HG03354 (cell line): ENCODE measurements at regions not wholly inside any gene's neighbourhood (a gene's known extent, or its start where the extent isn't known, plus 50 kb on each side); places are given as distances from the start of the nearest gene placed in this dataset.

Experiments used
- ATAC-seq: cut with Tn5 transposase; IDR thresholded peaks from one replicate; pipeline ENCODE4 v1.9.1; 2021; ENCODE audit warnings: mild to moderate bottlenecking; ENCODE audit not compliant: unreplicated experiment, poor library complexity, severe bottlenecking

DNA sequence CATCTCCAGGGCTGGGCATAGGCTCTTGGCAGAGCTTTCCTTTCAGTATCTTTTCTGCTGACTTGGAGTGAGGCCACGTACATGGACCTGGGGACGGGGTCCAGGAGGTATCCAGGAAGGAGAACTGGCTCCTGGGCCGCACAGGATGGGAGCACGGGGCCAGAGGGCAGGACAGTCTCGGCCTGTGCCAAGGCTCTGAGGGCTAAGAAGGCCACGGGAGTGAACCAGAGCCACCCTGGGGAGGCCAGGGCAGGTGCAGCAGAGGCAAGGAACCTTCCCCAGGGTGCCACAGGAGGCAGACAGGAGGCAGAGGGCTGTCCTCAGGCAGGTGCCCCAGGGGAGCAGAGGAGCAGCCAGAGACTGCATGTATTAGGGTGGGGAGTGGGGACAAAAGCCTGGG is 50.3 kb downstream of the PLXNA1 start:
- ATAC-seq, result no peak

DNA sequence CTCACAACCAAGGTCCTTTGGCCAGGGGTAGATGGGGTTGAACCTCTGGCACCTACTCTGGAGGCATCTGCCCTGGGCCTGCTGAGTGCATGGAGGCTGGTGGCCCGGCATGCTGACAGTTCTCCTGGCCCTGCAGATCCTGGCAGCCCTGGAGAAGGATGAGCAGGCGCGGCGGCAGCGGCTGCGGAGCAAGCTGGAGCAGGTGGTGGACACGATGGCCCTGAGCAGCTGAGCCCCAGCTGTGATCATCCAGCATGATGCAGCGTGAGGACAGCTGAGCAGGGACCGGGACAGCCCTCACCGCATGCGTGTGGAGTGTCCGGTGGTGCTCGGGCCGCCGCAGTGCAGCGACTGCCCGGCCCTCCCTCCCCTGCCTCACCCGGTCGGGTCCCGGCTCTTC is 50.9 kb downstream of the PLXNA1 start:
- ATAC-seq, result no peak

DNA sequence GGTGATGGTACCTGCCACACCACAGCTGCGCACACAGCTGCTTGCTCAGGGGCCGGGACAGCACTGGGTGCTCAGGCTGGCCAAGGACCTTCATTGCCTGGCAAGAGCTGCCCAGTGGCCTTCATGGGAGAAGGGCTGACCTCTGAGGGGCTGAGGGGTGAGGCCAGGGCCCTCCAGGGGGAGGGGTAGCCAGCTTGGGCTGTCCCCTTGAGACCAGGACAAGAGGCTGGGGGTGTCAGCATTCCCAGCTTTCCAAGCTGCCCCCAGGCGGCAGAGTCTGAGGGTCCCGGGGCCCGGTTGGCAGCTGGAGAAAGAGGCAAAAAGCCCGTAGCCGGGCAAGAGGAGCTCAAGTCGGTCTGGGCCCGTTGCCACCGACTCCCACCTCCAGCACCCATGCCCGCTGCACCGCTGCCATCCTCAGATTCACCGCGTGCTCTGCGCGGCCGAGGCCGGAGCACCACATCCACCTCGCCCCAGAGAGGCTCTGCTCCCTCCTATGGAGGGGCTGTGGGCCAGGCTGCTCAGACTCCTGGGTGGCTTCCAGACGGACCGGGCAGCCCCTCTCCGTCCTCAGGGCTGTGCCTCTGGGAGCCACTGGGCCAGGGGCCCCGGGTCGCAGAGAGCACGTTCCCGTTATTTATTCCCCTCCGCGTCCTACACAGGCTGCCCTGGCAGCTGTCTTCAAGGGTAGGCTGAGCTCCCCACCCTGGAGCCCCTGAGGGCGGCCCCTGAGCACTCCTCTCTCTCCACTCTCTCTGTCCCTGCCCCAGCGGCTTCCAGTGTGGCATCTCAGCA is 51.5 kb downstream of the PLXNA1 start:
- ATAC-seq, result no peak

DNA sequence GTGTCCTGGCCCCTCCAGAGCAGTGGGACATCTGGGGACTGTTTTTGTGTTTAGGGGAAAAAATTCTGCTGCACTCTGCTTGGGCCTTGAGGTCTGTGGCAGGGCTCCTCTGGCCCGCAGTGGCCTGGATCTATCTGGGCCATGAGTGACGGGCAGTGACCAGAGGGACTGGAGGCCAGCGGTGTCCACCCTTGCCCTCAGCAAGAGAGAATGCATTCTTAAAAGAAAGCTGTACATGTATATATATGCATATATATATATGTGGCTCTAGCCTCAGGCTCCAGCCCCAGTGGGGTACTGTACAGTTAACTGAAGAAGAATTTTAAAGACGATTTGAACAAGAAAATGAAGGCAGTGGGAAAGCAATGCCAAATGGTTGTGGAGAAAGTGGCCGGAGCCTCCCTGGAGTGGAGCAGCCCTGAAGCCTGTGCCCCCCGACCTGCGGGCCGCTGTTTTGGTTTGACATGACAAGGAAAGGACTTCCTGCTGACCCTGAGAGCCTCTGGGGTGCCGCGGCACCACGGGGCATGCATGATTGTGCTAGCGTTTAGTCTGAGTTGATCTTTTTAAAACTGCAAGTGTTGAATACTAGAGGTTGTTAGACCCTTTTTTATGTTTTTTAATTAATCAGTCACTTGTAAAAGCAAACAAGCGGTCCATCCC is 52.2 kb downstream of the PLXNA1 start:
- no peak for ATAC-seq

DNA sequence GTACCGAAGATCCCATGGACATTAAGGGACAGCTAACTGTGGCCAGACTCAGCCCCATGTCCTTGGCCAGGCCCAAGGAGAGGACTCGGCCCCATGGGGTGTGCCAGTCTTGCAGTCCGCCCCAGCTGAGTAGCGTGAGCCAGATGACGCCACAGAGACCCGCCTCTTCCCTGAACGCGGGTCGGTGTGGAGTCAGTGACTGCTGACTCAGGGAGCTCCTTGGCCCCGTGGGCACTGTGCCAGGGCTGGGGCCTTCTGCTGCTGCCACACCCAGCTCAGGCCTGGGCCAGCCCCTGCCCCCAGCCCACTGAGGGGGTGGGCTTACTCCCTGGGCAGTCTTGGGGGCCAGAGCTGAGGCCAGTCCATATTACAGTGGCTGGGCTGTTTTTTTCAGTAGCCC is 52.8 kb downstream of the PLXNA1 start:
- no peak for ATAC-seq

DNA sequence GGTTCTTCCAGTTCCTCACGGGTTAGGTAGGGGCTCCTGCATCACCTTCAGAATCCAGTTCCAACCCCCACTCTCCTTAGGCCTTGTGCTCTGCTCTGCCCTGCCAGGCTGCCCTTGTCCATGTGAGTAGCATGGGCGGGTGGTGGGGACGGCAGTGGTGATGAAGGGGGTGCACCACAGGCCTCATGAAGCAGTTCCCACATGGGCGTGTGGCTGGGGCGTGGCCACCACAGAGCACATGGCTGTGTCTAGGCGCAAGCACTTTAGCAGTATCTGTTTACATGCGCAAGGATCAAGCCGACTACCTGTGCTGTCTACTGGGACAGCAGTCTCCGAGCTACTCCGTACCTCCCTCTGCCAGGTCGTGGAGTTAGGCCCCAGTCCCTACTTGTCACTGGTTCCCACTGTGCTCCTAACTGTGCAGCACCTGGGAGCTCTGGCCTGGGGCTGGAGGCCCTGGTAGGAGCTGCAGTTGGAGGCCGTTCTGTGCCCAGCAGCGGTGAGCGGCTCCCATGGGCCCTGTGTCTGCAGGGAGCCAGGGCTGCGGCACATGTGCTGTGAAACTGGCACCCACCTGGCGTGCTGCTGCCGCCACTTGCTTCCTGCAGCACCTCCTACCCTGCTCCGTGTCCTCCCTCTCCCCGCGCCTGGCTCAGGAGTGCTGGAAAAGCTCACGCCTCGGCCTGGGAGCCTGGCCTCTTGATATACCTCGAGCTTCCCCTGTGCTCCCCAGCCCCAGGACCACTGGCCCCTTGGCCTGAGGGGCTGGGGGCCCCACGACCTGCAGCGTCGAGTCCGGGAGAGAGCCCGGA is 53.5 kb downstream of the PLXNA1 start:
- no peak for ATAC-seq

DNA sequence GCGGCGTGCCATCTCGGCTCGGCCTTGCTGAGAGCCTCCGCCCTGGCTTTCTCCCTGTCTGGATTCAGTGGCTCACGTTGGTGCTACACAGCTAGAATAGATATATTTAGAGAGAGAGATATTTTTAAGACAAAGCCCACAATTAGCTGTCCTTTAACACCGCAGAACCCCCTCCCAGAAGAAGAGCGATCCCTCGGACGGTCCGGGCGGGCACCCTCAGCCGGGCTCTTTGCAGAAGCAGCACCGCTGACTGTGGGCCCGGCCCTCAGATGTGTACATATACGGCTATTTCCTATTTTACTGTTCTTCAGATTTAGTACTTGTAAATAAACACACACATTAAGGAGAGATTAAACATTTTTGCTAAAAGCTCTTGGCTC is 54.1 kb downstream of the PLXNA1 start:
- ATAC-seq, result no peak

DNA sequence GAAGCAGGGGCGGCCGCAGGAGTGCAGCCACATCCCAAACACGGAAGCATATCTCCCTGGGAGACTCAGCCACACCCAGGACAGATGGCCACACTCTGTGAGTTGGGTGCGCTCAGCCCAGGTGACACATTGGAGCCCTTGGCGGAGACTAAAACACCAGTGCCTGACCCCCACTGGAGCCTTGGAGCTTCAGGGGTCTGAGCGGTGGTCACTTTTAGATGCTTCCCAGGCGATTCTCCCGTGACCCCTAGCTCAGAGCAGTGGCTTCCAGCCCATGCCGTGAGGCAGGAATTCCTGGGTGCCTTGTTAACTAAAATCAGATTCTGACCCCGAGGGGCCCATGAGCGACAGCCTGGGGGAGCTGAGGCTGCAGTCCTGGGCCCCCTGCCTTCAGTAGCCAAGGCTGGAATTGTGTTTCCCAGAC is 54.5 kb downstream of the PLXNA1 start:
- no peak for ATAC-seq

DNA sequence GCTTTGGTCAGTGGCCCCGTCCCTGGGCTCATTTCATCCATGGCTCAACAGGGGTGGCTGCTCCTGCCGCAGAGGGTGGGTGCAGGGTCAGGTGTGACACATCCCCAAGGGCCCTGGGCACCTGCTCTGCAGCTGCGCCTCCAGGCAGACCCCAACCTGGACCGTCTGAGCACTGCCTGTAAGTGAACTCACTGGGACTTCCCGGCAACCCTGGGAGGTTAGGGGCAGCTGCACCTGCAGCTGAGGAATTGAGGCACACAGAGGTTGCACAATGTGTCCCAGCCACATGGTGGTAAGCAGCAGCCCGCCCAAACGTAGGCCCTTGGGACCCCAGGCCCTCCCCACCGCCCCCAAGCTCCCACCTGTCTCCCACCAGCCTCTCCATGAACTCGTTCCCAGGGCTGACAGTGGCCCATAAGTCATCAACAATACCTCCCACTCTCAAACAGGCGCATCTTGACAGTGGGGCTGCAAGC is 55.1 kb downstream of the PLXNA1 start:
- ATAC-seq, result no peak

DNA sequence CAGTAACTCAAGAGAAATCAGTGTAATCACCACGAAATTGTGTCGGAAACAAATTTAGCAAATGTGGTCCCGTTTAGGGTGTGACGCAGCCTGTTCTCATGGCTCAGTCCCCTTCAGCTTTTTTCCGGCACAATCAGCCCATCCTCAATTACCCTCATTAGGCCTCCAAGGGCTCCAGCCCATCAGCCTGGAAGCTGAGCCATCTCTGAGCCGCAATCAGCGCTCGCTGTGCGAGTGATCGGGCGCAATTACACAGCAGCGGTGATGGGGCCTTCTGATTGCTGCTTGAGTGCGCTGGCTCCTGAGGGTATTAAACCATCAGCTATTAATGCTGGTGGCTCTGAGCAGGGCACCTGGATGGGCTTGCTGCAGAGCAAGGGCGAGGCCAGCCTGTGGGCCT is 55.6 kb downstream of the PLXNA1 start:
- ATAC-seq, result no peak

DNA sequence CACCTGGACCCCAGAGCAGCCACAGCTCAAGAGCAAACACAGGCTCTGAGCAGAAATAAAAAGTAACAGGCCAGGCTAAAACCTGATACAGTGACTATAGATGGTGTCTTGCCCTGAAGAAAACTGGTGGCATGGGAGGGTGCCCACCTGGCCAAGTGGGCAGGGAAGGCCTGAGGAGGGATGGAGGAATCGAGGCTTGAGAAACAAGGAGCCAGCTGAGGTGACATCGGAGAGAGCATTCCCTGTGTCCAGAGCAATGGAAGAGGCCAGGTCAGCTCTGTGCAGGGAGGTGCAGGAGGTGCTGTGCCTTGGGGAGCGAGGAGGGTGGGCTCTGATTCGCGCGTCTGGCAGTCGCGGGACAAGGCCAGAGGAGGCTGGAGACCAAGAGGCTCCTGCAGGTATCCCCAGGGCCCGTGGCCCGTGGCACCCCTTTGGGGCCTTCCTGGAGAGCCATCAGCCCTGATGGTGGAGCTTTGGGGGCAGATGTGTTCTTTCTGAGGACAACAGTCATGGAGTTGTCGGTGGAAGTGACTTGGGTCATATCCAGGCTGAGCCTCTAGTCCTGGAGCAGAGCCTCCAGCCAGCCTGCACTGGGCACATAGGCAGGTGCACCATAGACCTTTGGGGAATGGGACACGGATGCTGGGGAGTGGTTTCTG is 56.1 kb downstream of the PLXNA1 start:
- ATAC-seq, result no peak

DNA sequence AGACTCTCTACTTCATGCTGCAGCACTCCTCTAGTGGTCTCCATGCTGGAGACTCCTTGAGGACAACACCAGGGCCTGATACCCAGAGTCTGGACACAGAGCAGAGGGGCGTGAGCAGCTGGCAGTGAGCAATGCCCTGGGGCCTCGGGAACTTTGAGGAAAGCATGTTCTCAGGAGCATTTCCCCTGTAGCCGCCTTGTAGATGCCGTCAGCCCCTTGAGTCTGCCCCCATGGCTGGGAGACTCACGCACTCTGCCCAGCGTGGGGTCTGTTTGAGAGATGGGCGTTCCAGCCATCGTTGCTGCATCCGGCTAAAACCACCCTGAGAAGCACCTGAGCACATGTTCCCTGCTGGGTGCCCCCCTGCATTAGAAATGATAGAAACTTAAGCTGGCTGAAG is 56.8 kb downstream of the PLXNA1 start:
- ATAC-seq, result no peak

DNA sequence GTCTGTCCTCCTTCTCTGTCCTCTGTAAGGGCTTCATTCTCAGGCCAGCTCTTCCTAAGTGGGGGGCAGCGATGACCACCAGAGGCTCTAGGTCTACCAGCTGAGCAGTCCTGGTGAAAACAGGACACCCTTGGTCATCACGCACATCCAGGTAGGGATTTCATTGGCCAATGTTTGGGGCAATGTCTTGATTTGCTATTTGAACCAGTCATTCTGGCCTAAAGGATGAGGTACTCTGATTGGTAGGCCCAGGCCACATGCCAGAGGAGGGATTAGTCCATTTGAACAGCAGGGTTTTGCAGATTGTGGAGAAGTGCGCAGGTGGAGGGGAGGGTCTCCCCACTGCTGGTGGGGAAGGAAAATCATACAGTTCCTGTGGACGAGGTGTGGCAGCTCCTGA is 57.3 kb downstream of the PLXNA1 start:
- no peak for ATAC-seq

DNA sequence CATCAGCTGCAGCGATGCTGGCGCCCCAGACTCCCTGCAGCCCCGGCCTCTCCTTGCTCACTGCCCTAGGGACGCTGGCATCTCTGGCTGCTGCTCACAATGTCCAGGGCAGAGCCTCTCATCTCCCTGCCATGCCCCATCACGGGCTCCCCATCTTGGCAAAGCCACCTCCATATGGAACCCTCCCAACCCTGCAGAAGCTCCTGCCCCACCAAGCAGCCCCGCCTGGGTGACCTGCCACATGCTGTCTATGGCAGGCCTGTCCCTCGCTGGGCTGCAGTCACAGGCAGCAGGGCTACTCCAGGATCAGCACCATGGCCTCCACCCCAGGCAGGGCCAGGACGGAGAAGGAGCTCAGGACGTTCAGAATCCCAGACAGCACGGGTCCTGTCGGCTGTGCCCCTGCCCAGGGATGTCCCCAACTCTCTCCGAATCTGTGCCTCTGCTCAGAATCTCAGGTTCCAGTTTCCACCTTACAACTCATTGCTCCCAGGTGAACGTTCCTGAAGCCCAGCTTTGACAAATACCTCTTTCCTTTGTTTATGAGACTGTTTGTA is 58.4 kb downstream of the PLXNA1 start:
- ATAC-seq, result no peak

DNA sequence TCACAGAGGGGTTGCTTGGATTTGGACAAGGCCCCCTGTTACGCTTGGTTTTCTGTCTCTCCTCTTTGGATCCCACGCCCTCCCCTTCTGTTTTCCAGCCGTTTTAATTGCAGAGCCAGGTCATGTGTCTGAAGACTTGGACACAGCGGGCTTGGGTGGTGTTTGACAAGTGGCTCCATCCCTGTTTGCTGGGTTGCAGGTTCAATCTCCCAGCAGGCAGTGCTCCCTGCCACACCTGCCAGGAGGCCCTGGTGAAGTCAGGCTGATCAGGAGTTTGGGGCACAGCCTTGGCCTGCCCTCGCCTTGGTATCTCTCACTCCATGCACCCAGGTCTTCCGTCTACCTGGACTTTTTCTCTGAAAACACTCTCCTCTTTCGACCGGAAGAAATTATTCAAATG is 59.0 kb downstream of the PLXNA1 start:
- ATAC-seq, result no peak

DNA sequence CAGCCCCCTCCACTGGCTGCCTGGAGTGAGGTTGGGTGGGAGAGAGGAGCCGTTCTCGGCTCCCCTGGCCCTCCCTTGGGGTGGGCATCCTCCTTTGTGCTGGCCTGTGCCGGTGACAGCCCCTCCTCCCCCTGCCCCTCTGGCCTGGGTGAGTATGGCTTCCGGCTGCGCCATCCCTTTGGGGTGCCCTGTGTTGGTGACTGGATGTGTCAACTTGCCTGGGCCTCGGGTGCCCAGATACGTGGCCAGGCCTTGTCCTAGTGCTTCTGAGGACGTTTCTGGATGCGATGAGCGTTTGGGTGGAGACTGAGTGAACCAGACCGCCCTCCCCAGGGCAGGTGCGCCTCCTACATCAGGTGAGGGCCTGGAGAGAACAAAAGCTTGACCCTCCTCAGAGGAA is 59.7 kb downstream of the PLXNA1 start:
- no peak for ATAC-seq

DNA sequence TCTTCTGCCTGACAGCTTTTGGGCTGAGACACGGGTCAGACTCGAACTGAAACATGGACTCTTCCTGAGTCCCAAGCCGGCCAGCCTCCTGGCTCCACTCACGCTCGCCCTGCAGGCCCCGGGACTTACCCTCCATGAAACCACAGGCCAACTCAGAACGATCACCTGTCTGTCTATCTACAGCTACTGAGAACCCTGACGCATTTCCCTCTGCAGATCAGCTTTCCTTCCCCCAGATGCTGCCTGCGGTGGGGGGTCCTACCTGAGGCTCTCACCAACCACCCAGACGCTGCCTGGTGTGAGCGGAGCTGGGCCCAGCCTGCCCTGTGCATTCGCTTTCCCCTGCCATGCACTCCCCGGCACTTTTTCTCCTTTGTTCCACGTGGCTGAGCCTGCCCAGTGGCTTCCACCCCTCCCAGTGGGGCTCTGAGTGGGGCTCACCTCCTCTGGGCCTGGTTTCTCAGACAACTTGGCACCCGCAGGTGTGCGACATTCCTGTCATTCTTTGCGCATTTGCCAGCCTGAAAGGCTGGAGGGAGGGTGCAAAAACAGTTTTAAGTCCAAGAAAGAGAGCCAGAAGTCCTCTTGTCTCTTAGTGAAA is 60.2 kb downstream of the PLXNA1 start:
- no peak for ATAC-seq

DNA sequence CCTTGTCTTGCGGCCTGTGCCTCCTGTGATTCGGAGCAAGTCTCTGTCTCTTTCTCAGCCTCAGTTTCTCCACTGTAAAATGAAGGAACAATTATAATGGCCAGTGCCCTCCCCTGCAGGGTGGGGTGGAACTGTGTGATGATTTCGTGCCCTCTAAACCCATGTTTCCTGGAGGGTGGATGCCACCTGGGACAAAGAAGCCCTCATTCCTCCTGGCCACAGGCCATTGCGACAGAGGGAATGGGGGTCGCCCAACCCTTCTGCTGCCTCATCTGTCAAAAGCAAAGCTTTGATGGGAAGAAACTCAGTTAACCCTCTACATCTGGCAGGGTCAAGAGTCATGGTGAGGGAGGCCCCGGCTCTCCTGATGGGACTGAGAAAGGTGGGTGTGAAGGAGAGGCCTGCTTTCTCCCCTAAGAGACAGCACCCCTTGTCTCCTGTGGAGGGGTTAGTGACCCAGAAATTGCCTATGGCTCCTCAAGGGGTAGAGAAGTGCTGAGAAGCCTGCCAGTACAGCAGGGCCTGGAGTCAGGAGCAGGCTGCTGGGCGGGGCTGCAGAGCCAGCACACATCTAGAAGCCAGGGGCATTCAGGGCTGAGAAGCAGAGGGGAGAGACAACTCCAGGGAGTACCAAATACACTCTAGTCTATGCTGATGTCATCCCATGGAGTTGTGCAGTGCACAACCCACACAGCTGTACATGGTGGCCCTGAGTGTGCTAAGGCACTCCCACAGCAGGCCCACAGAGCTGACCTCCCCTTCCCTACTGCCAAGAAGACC is 61.0 kb downstream of the PLXNA1 start:
- ATAC-seq, result no peak

DNA sequence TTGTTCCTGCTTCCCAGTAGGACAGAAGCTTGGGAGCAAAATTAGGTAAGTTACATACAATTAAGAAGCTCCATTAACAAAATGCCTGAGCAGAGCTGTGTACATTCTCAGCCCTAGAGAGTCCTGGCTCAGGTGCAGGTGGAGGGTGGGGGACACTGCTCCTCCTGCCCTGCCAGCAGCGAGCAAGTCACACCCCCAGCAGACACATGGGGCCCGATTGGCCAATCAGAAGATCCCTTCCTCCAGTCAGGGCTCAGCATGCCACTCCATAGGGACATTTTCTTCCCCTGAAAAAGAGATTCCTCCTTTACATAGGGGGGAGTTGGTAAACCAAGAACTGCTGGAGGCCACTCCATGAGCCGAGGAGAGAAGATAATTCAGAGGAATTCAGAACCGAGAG is 62.1 kb downstream of the PLXNA1 start:
- no peak for ATAC-seq
